Hindlimb muscle (tissue), 1 donor: ENCODE measurements at regions not wholly inside any gene's neighbourhood (a gene's known extent, or its start where the extent isn't known, plus 50 kb on each side); places are given as distances from the start of the nearest gene placed in this dataset.

Experiments used
- DNase-seq: peaks from one replicate; pipeline ENCODE4 v3.0.0-alpha.2; 2013

- no peak for DNase-seq
Measured at GRCh38 chr5:74422671-74423070, 217.9 kb downstream of the ENC1 start.

GRCh38 chr5:74422030-74422429 lies 218.5 kb downstream of the ENC1 start:
- DNase-seq, result no peak

- no peak for DNase-seq
Measured at GRCh38 chr5:74421377-74421776, 219.2 kb downstream of the ENC1 start.

- DNase-seq, result no peak
Measured at GRCh38 chr5:74420947-74421346, 219.6 kb downstream of the ENC1 start.

GRCh38 chr5:74420220-74420619 lies 220.3 kb downstream of the ENC1 start:
- no peak for DNase-seq

- DNase-seq, result no peak
Measured at GRCh38 chr5:74419468-74419867, 221.1 kb downstream of the ENC1 start.

GRCh38 chr5:74418709-74419108 lies 221.8 kb downstream of the ENC1 start:
- no peak for DNase-seq

GRCh38 chr5:74418261-74418660 lies 222.3 kb downstream of the ENC1 start:
- no peak for DNase-seq

GRCh38 chr5:74415695-74416102 lies 224.8 kb downstream of the ENC1 start:
- no peak for DNase-seq

- no peak for DNase-seq
Measured at GRCh38 chr5:74414228-74414627, 226.3 kb downstream of the ENC1 start.

GRCh38 chr5:74413403-74414048 lies 227.0 kb downstream of the ENC1 start:
- no peak for DNase-seq

- DNase-seq, result no peak
Measured at GRCh38 chr5:74412066-74412465, 228.5 kb downstream of the ENC1 start.

- DNase-seq, result no peak
Measured at GRCh38 chr5:74409712-74410111, 230.8 kb downstream of the ENC1 start.

GRCh38 chr5:74409166-74409706 lies 231.3 kb downstream of the ENC1 start:
- DNase-seq, result no peak

GRCh38 chr5:74408150-74409043 lies 232.1 kb downstream of the ENC1 start:
- DNase-seq, result no peak

GRCh38 chr5:74407701-74408100 lies 232.8 kb downstream of the ENC1 start:
- no peak for DNase-seq

- no peak for DNase-seq
Measured at GRCh38 chr5:74406844-74407243, 233.7 kb downstream of the ENC1 start.

- DNase-seq, result no peak
Measured at GRCh38 chr5:74405593-74405992, 234.9 kb downstream of the ENC1 start.

GRCh38 chr5:74404574-74405508 lies 235.7 kb downstream of the ENC1 start:
- no peak for DNase-seq

GRCh38 chr5:74403771-74404170 lies 236.8 kb downstream of the ENC1 start:
- DNase-seq, result no peak

- no peak for DNase-seq
Measured at GRCh38 chr5:74402553-74402952, 238.0 kb downstream of the ENC1 start.

GRCh38 chr5:74401946-74402320 lies 238.6 kb downstream of the ENC1 start:
- DNase-seq, result no peak
